A549 (cell line): ENCODE measurements at regions not wholly inside any gene's neighbourhood (a gene's known extent, or its start where the extent isn't known, plus 50 kb on each side); places are given as distances from the start of the nearest gene placed in this dataset.

Experiments used
- ATAC-seq, 2 experiments: fragments of 200-7000 bp in 1 of 2; fragments of >200 bp in 1 of 2; cut with Nextera tagmentation in 1 of 2; cut with Tn5 transposase in 1 of 2; 3 replicates each; pipeline versions ENCODE4 v1.8.0 to v1.9.1; 2018 to 2020; ENCODE audit warnings: mild to moderate bottlenecking in 1 of 2, moderate library complexity in 1 of 2
- CTCF ChIA-PET: fragments of 300-600 bp; sonication (Branson Sonifier 250); formaldehyde crosslinking; extraction: SDS; loops from one replicate; lab custom pipeline; 2021; ENCODE audit warnings: antibody characterized with exemption, inconsistent platforms; lab: Yijun Ruan, JAX
- POLR2A ChIA-PET: fragments of 350-600 bp; formaldehyde crosslinking; extraction: SDS; loops from one replicate; lab custom pipeline; 2021; ENCODE audit warnings: antibody characterized with exemption, inconsistent platforms; lab: Yijun Ruan, JAX
- DNase-seq, 2 experiments: peaks; one replicate each; pipeline versions ENCODE4 v3.0.0 to v3.0.0-alpha.2; 2011 to 2016; ENCODE audit warnings: low read depth in 1 of 2, low spot score in 1 of 2
- FAIRE-seq: peaks from 2 replicates; lab custom pipeline; 2011; peaks lifted over from hg19 to GRCh38; lab: Jason Lieb, UNC
- H3K27ac ChIP-seq, 2 experiments: fragments of >200 bp; sonication (Bioruptor Twin); formaldehyde crosslinking; 3 replicates each; pipeline ENCODE4 v1.5.1; 2016 to 2017
- H3K4me1 ChIP-seq: fragments of >200 bp; sonication (Bioruptor Twin); formaldehyde crosslinking; 3 replicates; pipeline ENCODE4 v1.6.1; 2016
- H3K4me2 ChIP-seq: fragments of >200 bp; sonication (Bioruptor Twin); formaldehyde crosslinking; 3 replicates; pipeline ENCODE4 v1.6.1; 2016
- H3K4me3 ChIP-seq: fragments of >200 bp; sonication (Bioruptor Twin); formaldehyde crosslinking; 3 replicates; pipeline ENCODE4 v1.5.1; 2016
- H3K9me3 ChIP-seq: fragments of >200 bp; sonication (Bioruptor Twin); formaldehyde crosslinking; 3 replicates; pipeline ENCODE4 v1.6.1; 2016
- CBX2 ChIP-seq: fragments of 200-600 bp; sonication (generic); IDR thresholded peaks from 2 replicates; pipeline ENCODE4 v1.6.1; 2016; ENCODE audit warnings: low read depth, mild to moderate bottlenecking, borderline replicate concordance
- CBX8 ChIP-seq: fragments of 200-600 bp; sonication (generic); IDR thresholded peaks from 2 replicates; pipeline ENCODE4 v1.6.1; 2016
- CEBPB ChIP-seq, 2 experiments: fragments of >200 bp in 1 of 2; sonication (Bioruptor Twin) in 1 of 2; formaldehyde crosslinking in 1 of 2; IDR thresholded peaks; 2 replicates each; pipeline ENCODE4 v1.6.1; 2012 to 2016
- CHD2 ChIP-seq: fragments of 150-350 bp; IDR thresholded peaks from 2 replicates; pipeline ENCODE4 v1.6.1; 2014; ENCODE audit warnings: low read length; ENCODE audit not compliant: partially characterized antibody
- CHD4 ChIP-seq: fragments of 200-600 bp; sonication (generic); IDR thresholded peaks from 2 replicates; pipeline ENCODE4 v1.6.1; 2016; ENCODE audit warnings: antibody characterized with exemption, mild to moderate bottlenecking, borderline replicate concordance
- EHMT2 ChIP-seq: fragments of 200-600 bp; sonication (generic); IDR thresholded peaks from 2 replicates; pipeline ENCODE4 v1.6.1; 2016; ENCODE audit warnings: antibody characterized with exemption, low read depth, mild to moderate bottlenecking, moderate library complexity
- FOSB ChIP-seq: fragments of 250-450 bp; sonication (Bioruptor Pico); IDR thresholded peaks from 2 replicates; pipeline ENCODE4 v1.5.0; 2020; ENCODE audit warnings: mild to moderate bottlenecking, moderate library complexity
- FOXS1 ChIP-seq: fragments of 250-450 bp; sonication (Bioruptor Pico); IDR thresholded peaks from 2 replicates; pipeline ENCODE4 v1.5.0; 2020; ENCODE audit warnings: mild to moderate bottlenecking, moderate library complexity
- HOXB13 ChIP-seq: fragments of 250-450 bp; sonication (Bioruptor Pico); IDR thresholded peaks from 2 replicates; pipeline ENCODE4 v1.5.0; 2020; ENCODE audit warnings: low read depth, mild to moderate bottlenecking, moderate library complexity
- JUNB ChIP-seq: fragments of >200 bp; sonication (Bioruptor Twin); formaldehyde crosslinking; IDR thresholded peaks from 2 replicates; pipeline ENCODE4 v1.6.1; 2016
- MAZ ChIP-seq: fragments of 150-350 bp; IDR thresholded peaks from 2 replicates; pipeline ENCODE4 v1.6.1; 2014; ENCODE audit warnings: antibody characterized with exemption, low read depth, low read length, borderline replicate concordance
- NPAS2 ChIP-seq: fragments of 250-450 bp; sonication (Bioruptor Pico); IDR thresholded peaks from 2 replicates; pipeline ENCODE4 v1.8.0; 2022; ENCODE audit warnings: mild to moderate bottlenecking, moderate library complexity, borderline replicate concordance
- PHF8 ChIP-seq: fragments of 200-600 bp; sonication (generic); IDR thresholded peaks from 2 replicates; pipeline ENCODE4 v1.6.1; 2016; ENCODE audit warnings: low read depth, mild to moderate bottlenecking, antibody characterized with exemption, moderate library complexity, borderline replicate concordance
- RAD21 ChIP-seq, 2 experiments: fragments of >200 bp in 1 of 2; sonication (Bioruptor Twin) in 1 of 2; formaldehyde crosslinking in 1 of 2; IDR thresholded peaks in 1 of 2; conservative IDR thresholded peaks in 1 of 2; 2 replicates in 1 of 2; 3 replicates in 1 of 2; pipeline ENCODE4 v1.6.1; 2012 to 2018; ENCODE audit warnings: inconsistent platforms in 1 of 2
- SREBF2 ChIP-seq: fragments of 450-650 bp; IDR thresholded peaks from 2 replicates; pipeline ENCODE4 v1.6.1; 2014; ENCODE audit warnings: mild to moderate bottlenecking, moderate library complexity
- TP53 ChIP-seq: fragments of 250-450 bp; sonication (Bioruptor Pico); IDR thresholded peaks from 2 replicates; pipeline ENCODE4 v1.5.0; 2021; ENCODE audit warnings: mild to moderate bottlenecking, moderate library complexity
- ZFP36 ChIP-seq: fragments of 450-650 bp; IDR thresholded peaks from 2 replicates; pipeline ENCODE4 v1.6.1; 2014; ENCODE audit warnings: borderline replicate concordance; ENCODE audit not compliant: partially characterized antibody
- ZNF302 ChIP-seq: fragments of 250-450 bp; sonication (Bioruptor Pico); IDR thresholded peaks from 2 replicates; pipeline ENCODE4 v1.9.0; 2021; ENCODE audit warnings: inconsistent platforms, mild to moderate bottlenecking, moderate library complexity
- WGBS: methylation state at CpG from one replicate; pipeline ENCODE4 v1.1.6; 2017; ENCODE audit errors: missing lambda C conversion rate; 5-methylcytosine and 5-hydroxymethylcytosine counted together
- TF ChIP-seq, protein P1 (sequence below): fragments of >200 bp; sonication (Bioruptor Twin); formaldehyde crosslinking; IDR thresholded peaks from 2 replicates; pipeline ENCODE4 v1.6.1; 2016
- TF ChIP-seq, protein P2 (sequence below): fragments of 250-450 bp; sonication (Bioruptor Pico); IDR thresholded peaks from 2 replicates; pipeline ENCODE4 v1.5.0; 2020; ENCODE audit warnings: low read depth, mild to moderate bottlenecking, moderate library complexity
- TF ChIP-seq, protein P3 (sequence below): fragments of 150-350 bp; IDR thresholded peaks from 2 replicates; pipeline ENCODE4 v1.6.1; 2014; ENCODE audit warnings: low read depth, mild to moderate bottlenecking, low read length
- TF ChIP-seq, protein P4 (sequence below): IDR thresholded peaks from 2 replicates; pipeline ENCODE4 v1.6.1; 2012
- TF ChIP-seq, protein P5 (sequence below): fragments of >200 bp; sonication (Bioruptor Twin); formaldehyde crosslinking; IDR thresholded peaks from 3 replicates; pipeline ENCODE4 v1.6.1; 2016
- TF ChIP-seq, protein P6 (sequence below): IDR thresholded peaks from 2 replicates; pipeline ENCODE4 v1.6.1; 2012

DNA sequence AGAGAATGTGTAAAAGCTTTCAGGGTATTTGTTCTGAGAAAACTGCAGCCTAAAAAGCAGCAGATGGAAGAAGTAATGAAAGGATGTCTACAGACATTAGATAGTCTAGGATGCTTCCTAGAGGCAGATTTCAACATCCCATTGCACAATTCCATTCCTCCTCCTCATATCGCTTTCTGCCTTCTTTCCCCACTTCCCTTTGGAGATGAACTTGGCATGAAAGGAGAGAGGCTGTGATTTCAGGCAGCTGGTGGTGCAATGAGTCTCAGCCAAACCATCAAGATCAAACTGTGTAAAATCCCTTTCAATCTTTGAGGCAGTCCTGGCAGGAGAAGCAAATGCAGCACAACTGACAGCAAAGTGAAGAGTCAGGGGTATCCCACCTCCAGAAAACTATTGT, 438.7 kb upstream of the KCNMB2 start:
- CTCF ChIA-PET: interaction anchor here (1.0 kb wide), 1 partner anchor 13 kb away, joined by 3 read pairs; no protein-coding TSS in a partner anchor
- POLR2A ChIA-PET: no interaction called here
- WGBS: 24% methylated on average over 1 of the region's 1 CpG

DNA sequence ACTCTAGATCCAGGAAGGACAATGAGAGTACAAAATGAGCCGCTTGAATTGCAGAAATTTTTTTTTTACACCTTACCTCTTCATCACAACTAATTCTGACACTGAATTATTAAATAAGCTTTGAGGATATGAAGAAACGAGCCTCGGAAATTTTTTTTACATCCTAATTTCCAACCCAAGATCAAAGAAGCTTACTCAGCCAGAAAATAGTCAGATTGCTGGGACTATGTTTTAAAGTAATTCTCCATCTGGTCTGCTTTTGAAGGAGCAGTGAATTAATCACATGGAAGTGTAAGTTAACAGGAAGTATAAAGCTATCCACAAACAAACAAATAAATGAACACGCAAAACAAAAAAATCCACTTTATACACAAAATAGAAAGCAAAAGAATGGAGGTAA, 437.0 kb upstream of the KCNMB2 start:
- TF ChIP-seq CBX2: no peak
- TF ChIP-seq RAD21 (conservative IDR thresholded peaks at IDR 0.05 in 1 of 2, IDR thresholded peaks at IDR 0.05 in 1 of 2): no peak
- TF ChIP-seq, protein P1, sequence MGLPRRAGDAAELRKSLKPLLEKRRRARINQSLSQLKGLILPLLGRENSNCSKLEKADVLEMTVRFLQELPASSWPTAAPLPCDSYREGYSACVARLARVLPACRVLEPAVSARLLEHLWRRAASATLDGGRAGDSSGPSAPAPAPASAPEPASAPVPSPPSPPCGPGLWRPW: no peak
- TF ChIP-seq, all 56 proteins: peak for 0
- DNase-seq: no peak
- FAIRE-seq: no peak
- CTCF ChIA-PET: no interaction called here
- no peak for ATAC-seq
- Histone ChIP-seq H3K4me3 (no peak overlapping the region), H3K9me3 (no peaks in the 10 kb centered on the region), H3K4me2 (no peak overlapping the region), H3K4me1 (0 out of 3 replicates have a peak, but pooled peaks cover 4% of the 10 kb centered on the region), H3K27ac (no peak overlapping the region)
- WGBS: 85% methylated on average over 4 of the region's 4 CpGs
- POLR2A ChIA-PET: no interaction called here

More for the DNA sequence above, 438.7 kb upstream of the KCNMB2 start:
- TF ChIP-seq ZFP36: no peak
- TF ChIP-seq, protein P1: peak; percentile 52; the same call in 1 of the 2 replicates
- TF ChIP-seq FOSB (CRISPR knock-in tag): no peak
- no peak for TF ChIP-seq CHD4
- TF ChIP-seq CEBPB (IDR thresholded peaks at IDR 0.05): peak; percentile 66 to 78
- TF ChIP-seq, all 56 proteins: peak for 2
- DNase-seq (peak in 1 of 2 experiments; percentile 3), FAIRE-seq (no peak), ATAC-seq (0 out of 6 replicates have a peak, but pooled peaks of 1 of the 2 experiments have one; percentile 59)
- Histone ChIP-seq H3K27ac (peak overlapping the region in 1 of 2 experiments; percentile 48; a peak in 2 of 6 replicates), H3K4me2 (no peak overlapping the region), H3K4me1 (0 out of 3 replicates have a peak, but pooled peaks cover 4% of the 10 kb centered on the region), H3K9me3 (no peaks in the 10 kb centered on the region), H3K4me3 (no peak overlapping the region)

DNA sequence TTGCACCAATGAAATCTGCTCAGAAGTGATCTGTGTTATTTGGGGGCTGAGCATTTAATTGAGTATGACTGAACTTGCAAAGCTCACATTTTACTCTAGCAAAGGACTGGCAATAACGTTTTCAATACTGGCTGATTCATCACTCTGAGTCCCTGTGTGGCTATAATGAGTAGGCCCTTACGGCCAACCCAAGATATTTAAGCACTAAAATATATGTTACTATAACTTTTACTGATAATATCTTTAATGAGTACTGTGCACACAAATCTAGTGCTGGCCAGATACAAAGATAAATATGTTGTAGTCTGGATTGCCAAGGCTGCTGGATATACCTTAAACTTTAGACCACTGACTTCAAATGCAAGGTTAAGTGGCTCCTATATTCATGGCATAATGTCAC, 436.4 kb upstream of the KCNMB2 start:
- CTCF ChIA-PET: no interaction called here
- H3K4me2 ChIP-seq: no peak overlapping the region
- WGBS: 43% methylated on average over 2 of the region's 2 CpGs
- no peak for FAIRE-seq
- no peak overlapping the region for H3K4me3 ChIP-seq
- no peak for DNase-seq
- POLR2A ChIA-PET: no interaction called here
- H3K27ac ChIP-seq: no peak overlapping the region
- no peaks in the 10 kb centered on the region for H3K9me3 ChIP-seq
- ATAC-seq: no peak
- TF ChIP-seq HOXB13 (CRISPR knock-in tag): no peak
- TF ChIP-seq, protein P2, sequence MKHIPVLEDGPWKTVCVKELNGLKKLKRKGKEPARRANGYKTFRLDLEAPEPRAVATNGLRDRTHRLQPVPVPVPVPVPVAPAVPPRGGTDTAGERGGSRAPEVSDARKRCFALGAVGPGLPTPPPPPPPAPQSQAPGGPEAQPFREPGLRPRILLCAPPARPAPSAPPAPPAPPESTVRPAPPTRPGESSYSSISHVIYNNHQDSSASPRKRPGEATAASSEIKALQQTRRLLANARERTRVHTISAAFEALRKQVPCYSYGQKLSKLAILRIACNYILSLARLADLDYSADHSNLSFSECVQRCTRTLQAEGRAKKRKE (CRISPR knock-in tag): no peak
- TF ChIP-seq, protein P3, sequence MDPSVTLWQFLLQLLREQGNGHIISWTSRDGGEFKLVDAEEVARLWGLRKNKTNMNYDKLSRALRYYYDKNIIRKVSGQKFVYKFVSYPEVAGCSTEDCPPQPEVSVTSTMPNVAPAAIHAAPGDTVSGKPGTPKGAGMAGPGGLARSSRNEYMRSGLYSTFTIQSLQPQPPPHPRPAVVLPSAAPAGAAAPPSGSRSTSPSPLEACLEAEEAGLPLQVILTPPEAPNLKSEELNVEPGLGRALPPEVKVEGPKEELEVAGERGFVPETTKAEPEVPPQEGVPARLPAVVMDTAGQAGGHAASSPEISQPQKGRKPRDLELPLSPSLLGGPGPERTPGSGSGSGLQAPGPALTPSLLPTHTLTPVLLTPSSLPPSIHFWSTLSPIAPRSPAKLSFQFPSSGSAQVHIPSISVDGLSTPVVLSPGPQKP: no peak
- TF ChIP-seq PHF8: no peak
- TF ChIP-seq ZNF302 (CRISPR knock-in tag): no peak
- no peak for TF ChIP-seq MAZ
- no peak for TF ChIP-seq CHD2
- TF ChIP-seq, protein P4, sequence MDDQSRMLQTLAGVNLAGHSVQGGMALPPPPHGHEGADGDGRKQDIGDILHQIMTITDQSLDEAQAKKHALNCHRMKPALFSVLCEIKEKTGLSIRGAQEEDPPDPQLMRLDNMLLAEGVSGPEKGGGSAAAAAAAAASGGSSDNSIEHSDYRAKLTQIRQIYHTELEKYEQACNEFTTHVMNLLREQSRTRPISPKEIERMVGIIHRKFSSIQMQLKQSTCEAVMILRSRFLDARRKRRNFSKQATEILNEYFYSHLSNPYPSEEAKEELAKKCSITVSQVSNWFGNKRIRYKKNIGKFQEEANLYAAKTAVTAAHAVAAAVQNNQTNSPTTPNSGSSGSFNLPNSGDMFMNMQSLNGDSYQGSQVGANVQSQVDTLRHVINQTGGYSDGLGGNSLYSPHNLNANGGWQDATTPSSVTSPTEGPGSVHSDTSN: no peak
- TF ChIP-seq FOXS1: no peak
- TF ChIP-seq SREBF2: no peak
- TF ChIP-seq CBX8: no peak
- no peak for TF ChIP-seq FOSB (CRISPR knock-in tag)
- no peak for TF ChIP-seq JUNB
- TF ChIP-seq, protein P5, sequence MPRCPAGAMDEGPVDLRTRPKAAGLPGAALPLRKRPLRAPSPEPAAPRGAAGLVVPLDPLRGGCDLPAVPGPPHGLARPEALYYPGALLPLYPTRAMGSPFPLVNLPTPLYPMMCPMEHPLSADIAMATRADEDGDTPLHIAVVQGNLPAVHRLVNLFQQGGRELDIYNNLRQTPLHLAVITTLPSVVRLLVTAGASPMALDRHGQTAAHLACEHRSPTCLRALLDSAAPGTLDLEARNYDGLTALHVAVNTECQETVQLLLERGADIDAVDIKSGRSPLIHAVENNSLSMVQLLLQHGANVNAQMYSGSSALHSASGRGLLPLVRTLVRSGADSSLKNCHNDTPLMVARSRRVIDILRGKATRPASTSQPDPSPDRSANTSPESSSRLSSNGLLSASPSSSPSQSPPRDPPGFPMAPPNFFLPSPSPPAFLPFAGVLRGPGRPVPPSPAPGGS: no peak
- TF ChIP-seq, protein P6, sequence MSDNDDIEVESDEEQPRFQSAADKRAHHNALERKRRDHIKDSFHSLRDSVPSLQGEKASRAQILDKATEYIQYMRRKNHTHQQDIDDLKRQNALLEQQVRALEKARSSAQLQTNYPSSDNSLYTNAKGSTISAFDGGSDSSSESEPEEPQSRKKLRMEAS: no peak
- TF ChIP-seq TP53 (CRISPR knock-in tag): no peak
- no peak for TF ChIP-seq EHMT2
- TF ChIP-seq NPAS2: no peak
- TF ChIP-seq CEBPB (IDR thresholded peaks at IDR 0.05): no peak
- TF ChIP-seq, all 56 proteins: peak for 0
- 0 out of 3 replicates have a peak, but pooled peaks cover 4% of the 10 kb centered on the region for H3K4me1 ChIP-seq
